ENCODE measurements at regions not wholly inside any gene's neighbourhood (a gene's known extent, or its start where the extent isn't known, plus 50 kb on each side); places are given as distances from the start of the nearest gene placed in this dataset.

DNA sequence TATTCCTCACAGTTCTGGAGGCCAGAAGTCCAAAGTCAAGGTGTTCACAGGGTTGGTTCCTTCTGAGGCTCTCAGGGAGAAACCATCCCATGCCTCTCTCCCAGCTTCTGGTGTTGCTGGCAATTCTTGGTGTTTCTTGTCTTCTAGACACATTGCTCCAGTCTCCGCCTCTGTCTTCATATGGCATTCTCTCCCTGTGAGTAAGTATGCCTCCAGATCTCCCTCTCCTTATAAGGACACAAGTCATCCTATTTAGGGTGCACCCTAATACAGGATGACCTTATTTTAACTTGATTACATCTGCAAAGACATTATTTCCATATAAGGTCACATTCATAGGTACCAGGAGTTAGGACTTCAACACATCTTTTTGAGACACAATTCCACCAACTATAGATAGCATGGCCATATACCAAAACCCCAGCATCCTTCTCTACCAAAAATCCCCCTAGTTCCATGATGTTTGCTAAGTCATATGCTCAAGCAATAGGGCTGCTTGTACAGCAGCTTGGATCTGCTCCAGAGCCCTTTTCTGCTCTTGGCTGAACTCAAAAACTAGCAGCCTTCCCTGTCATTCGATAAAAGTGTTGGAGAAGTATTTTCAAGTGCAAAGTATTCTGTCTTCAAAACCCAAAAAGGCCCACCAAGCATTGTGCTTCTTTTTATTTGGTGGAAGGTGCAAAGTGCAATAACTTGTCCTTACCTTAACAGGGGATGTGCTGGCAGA is 79.2 kb upstream of the CMKLR1 start:
- no peak for TF ChIP-seq EZH2phosphoT487 (IDR thresholded peaks at IDR 0.05; ENCODE audit: borderline replicate concordance, low read depth, low read length)
- TF ChIP-seq, protein P1, sequence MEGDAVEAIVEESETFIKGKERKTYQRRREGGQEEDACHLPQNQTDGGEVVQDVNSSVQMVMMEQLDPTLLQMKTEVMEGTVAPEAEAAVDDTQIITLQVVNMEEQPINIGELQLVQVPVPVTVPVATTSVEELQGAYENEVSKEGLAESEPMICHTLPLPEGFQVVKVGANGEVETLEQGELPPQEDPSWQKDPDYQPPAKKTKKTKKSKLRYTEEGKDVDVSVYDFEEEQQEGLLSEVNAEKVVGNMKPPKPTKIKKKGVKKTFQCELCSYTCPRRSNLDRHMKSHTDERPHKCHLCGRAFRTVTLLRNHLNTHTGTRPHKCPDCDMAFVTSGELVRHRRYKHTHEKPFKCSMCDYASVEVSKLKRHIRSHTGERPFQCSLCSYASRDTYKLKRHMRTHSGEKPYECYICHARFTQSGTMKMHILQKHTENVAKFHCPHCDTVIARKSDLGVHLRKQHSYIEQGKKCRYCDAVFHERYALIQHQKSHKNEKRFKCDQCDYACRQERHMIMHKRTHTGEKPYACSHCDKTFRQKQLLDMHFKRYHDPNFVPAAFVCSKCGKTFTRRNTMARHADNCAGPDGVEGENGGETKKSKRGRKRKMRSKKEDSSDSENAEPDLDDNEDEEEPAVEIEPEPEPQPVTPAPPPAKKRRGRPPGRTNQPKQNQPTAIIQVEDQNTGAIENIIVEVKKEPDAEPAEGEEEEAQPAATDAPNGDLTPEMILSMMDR (conservative IDR thresholded peaks at IDR 0.05; ENCODE audit: low read length) = no peak
